ENCODE measurements at regions not wholly inside any gene's neighbourhood (a gene's known extent, or its start where the extent isn't known, plus 50 kb on each side); places are given as distances from the start of the nearest gene placed in this dataset.

DNA sequence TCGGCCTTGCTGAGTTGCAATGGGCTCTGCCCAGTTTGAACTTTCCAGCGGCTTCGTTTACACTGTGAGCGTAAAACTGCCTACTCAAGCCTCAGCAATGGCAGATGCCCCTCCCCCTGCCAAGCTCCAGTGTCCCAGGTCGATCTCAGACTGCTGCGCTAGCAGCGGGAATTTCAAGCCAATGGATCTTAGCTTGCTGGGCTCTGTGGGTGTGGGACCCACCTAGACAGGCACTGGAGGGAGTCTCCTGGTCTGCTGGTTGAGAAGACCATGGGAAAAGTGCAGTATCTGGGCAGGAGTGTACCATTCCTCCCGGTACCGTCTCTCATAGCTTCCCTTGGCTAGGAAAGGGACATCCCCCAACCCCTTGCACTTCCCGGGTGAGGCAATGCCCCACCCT, 88.2 kb downstream of the KLHL28 start:
- Histone ChIP-seq H3K27ac (ENCODE audit: low read depth in 1 of 2, low read length in 2 of 2) (no peak overlapping the region), H3K27me3 (ENCODE audit: control insufficient read depth in 4 of 4, insufficient read depth in 4 of 4, low read length in 3 of 4) (peaks cover 0 to 3% (median under 1%) of the 10 kb centered on the region in 4 donors), H3K9ac (ENCODE audit: low read depth in 1 of 2, low read length in 2 of 2) (no peak overlapping the region), H3K4me1 (ENCODE audit: control insufficient read depth in 4 of 4, insufficient read depth in 4 of 4, low read length in 3 of 4) (no peaks in the 10 kb centered on the region), H3K9me3 (ENCODE audit: control insufficient read depth in 4 of 4, low read length in 3 of 4) (no peaks in the 10 kb centered on the region), H3K36me3 (ENCODE audit: control insufficient read depth in 4 of 4, insufficient read depth in 3 of 4, low read depth in 1 of 4, low read length in 3 of 4) (no peaks in the 10 kb centered on the region), H3K4me3 (ENCODE audit: low read depth in 1 of 3, low read length in 3 of 3) (no peak overlapping the region)
- DNase-seq (ENCODE audit: low spot score) = no peak
- TF ChIP-seq SP1 (IDR thresholded peaks at IDR 0.05) (no peak), RXRA (IDR thresholded peaks at IDR 0.05) (no peak), MAX (IDR thresholded peaks at IDR 0.05) (no peak), TAF1 (conservative IDR thresholded peaks at IDR 0.05) (no peak), YY1 (IDR thresholded peaks at IDR 0.05) (no peak), HNF4G (IDR thresholded peaks at IDR 0.05) (no peak), GABPA (IDR thresholded peaks at IDR 0.05 in 1 of 2, conservative IDR thresholded peaks at IDR 0.05 in 1 of 2) (no peak), FOXA1 (IDR thresholded peaks at IDR 0.05) (no peak), CTCF (IDR thresholded peaks at IDR 0.05; ENCODE audit: low read depth, low read length, missing input control) (no peak), NR2F2 (IDR thresholded peaks at IDR 0.05) (no peak), HNF4A (conservative IDR thresholded peaks at IDR 0.05) (no peak), EGR1 (IDR thresholded peaks at IDR 0.05; ENCODE audit: low read depth in 2 of 2) (no peak), RAD21 (IDR thresholded peaks at IDR 0.05) (no peak), REST (IDR thresholded peaks at IDR 0.05) (no peak), FOXA2 (IDR thresholded peaks at IDR 0.05) (no peak), JUND (IDR thresholded peaks at IDR 0.05) (no peak)
- TF ChIP-seq, protein P1, sequence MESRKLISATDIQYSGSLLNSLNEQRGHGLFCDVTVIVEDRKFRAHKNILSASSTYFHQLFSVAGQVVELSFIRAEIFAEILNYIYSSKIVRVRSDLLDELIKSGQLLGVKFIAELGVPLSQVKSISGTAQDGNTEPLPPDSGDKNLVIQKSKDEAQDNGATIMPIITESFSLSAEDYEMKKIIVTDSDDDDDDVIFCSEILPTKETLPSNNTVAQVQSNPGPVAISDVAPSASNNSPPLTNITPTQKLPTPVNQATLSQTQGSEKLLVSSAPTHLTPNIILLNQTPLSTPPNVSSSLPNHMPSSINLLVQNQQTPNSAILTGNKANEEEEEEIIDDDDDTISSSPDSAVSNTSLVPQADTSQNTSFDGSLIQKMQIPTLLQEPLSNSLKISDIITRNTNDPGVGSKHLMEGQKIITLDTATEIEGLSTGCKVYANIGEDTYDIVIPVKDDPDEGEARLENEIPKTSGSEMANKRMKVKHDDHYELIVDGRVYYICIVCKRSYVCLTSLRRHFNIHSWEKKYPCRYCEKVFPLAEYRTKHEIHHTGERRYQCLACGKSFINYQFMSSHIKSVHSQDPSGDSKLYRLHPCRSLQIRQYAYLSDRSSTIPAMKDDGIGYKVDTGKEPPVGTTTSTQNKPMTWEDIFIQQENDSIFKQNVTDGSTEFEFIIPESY (IDR thresholded peaks at IDR 0.05) = no peak
- WGBS = 57% methylated on average over 10 of the region's 10 CpGs

DNA sequence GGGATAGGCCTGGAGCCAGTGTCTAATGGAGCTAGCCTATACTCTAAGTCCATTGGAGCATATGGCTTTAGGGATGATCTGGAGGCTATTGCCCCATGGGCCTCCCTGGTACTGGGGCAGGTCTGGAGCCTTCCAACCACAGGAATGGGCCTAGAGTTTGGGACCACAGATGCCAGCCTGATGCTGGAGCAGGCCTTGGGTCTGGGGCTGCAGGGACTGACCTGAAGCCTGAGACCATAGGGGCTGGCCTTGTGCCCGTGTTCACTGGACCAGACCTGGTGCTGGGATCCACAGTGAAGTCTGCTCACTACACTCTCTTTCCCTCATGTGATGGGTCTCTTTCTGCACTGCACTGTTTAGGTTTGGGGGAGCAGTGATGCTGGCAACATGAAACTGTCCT, 95.0 kb downstream of the KLHL28 start:
- no peak for DNase-seq (ENCODE audit: low spot score)
- Histone ChIP-seq H3K27ac (ENCODE audit: low read depth in 1 of 2, low read length in 2 of 2) (no peak overlapping the region), H3K27me3 (ENCODE audit: control insufficient read depth in 4 of 4, insufficient read depth in 4 of 4, low read length in 3 of 4) (no peaks in the 10 kb centered on the region), H3K4me3 (ENCODE audit: low read depth in 1 of 3, low read length in 3 of 3) (no peak overlapping the region), H3K36me3 (ENCODE audit: control insufficient read depth in 4 of 4, insufficient read depth in 3 of 4, low read depth in 1 of 4, low read length in 3 of 4) (no peaks in the 10 kb centered on the region), H3K9me3 (ENCODE audit: control insufficient read depth in 4 of 4, low read length in 3 of 4) (no peaks in the 10 kb centered on the region), H3K4me1 (ENCODE audit: control insufficient read depth in 4 of 4, insufficient read depth in 4 of 4, low read length in 3 of 4) (no peaks in the 10 kb centered on the region), H3K9ac (ENCODE audit: low read depth in 1 of 2, low read length in 2 of 2) (no peak overlapping the region)
- TF ChIP-seq JUND (IDR thresholded peaks at IDR 0.05) (no peak), REST (IDR thresholded peaks at IDR 0.05) (no peak), HNF4A (conservative IDR thresholded peaks at IDR 0.05) (no peak), ATF3 (IDR thresholded peaks at IDR 0.05) (no peak), TAF1 (conservative IDR thresholded peaks at IDR 0.05) (no peak), RXRA (IDR thresholded peaks at IDR 0.05) (no peak), HNF4G (IDR thresholded peaks at IDR 0.05) (no peak)
- 84% methylated on average over 1 of the region's 1 CpG for WGBS
